HL-60 (cell line): ENCODE measurements at regions not wholly inside any gene's neighbourhood (a gene's known extent, or its start where the extent isn't known, plus 50 kb on each side); places are given as distances from the start of the nearest gene placed in this dataset.

ENCODE experiments used
- REST ChIP-seq: IDR thresholded peaks from 2 replicates; pipeline ENCODE4 v1.6.1; 2012; ENCODE audit warnings: low read depth; ENCODE audit not compliant: insufficient replicate concordance
- TF ChIP-seq, protein P1 (sequence below): IDR thresholded peaks from one replicate; pipeline ENCODE4 v1.5.1; 2011; ENCODE audit warnings: low read length, control low read depth, inconsistent platforms; ENCODE audit not compliant: insufficient read depth

DNA sequence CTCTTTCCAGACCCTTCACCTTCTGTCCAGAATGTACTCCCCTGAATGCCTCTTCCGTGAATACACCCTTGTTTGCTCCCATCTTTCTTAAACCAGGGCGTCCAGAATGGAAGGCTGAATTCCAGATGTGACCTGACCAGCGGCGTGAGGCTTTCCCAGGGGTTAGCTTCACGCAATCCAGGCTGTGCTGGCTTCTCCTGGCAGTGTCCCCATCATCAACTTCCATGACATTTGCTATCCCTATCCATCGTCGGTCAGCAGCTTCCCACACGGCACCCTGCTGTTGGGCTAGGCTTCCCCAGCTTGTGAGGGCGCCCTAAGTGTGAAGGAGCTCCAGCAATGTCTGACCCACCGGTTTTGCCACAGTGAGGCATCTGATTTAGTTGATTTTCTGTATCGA lies 339.8 kb upstream of the TNRC6C start:
- TF ChIP-seq REST, result no peak
- TF ChIP-seq, protein P1, sequence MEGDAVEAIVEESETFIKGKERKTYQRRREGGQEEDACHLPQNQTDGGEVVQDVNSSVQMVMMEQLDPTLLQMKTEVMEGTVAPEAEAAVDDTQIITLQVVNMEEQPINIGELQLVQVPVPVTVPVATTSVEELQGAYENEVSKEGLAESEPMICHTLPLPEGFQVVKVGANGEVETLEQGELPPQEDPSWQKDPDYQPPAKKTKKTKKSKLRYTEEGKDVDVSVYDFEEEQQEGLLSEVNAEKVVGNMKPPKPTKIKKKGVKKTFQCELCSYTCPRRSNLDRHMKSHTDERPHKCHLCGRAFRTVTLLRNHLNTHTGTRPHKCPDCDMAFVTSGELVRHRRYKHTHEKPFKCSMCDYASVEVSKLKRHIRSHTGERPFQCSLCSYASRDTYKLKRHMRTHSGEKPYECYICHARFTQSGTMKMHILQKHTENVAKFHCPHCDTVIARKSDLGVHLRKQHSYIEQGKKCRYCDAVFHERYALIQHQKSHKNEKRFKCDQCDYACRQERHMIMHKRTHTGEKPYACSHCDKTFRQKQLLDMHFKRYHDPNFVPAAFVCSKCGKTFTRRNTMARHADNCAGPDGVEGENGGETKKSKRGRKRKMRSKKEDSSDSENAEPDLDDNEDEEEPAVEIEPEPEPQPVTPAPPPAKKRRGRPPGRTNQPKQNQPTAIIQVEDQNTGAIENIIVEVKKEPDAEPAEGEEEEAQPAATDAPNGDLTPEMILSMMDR, result no peak
